ENCODE measurements at regions not wholly inside any gene's neighbourhood (a gene's known extent, or its start where the extent isn't known, plus 50 kb on each side); places are given as distances from the start of the nearest gene placed in this dataset.

DNA sequence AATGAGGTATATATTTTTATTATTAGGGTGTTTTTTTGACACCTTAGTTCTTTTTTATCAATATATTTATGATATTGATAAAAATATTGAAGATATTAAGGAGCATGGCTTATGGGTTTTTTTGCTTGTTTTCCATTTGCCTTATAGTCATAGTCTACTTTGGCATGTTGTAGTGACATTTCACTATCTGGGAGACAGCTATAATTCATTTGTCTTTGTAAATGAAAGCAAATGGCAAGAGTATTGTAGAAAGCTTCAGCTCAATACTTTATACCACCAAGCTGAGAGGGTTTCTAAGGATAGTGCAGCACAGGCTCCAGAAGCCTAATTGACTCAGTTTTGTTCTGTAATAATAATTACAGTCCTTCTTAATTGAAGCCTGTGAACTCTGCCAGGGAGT lies 1182.3 kb downstream of the EFNA5 start:
- TF ChIP-seq, protein P1, sequence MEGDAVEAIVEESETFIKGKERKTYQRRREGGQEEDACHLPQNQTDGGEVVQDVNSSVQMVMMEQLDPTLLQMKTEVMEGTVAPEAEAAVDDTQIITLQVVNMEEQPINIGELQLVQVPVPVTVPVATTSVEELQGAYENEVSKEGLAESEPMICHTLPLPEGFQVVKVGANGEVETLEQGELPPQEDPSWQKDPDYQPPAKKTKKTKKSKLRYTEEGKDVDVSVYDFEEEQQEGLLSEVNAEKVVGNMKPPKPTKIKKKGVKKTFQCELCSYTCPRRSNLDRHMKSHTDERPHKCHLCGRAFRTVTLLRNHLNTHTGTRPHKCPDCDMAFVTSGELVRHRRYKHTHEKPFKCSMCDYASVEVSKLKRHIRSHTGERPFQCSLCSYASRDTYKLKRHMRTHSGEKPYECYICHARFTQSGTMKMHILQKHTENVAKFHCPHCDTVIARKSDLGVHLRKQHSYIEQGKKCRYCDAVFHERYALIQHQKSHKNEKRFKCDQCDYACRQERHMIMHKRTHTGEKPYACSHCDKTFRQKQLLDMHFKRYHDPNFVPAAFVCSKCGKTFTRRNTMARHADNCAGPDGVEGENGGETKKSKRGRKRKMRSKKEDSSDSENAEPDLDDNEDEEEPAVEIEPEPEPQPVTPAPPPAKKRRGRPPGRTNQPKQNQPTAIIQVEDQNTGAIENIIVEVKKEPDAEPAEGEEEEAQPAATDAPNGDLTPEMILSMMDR (conservative IDR thresholded peaks at IDR 0.05; ENCODE audit: low read length) = no peak
- no peak for TF ChIP-seq EZH2phosphoT487 (IDR thresholded peaks at IDR 0.05; ENCODE audit: borderline replicate concordance, low read depth, low read length)
